Choroid plexus epithelial cell (primary cell): ENCODE measurements at regions not wholly inside any gene's neighbourhood (a gene's known extent, or its start where the extent isn't known, plus 50 kb on each side); places are given as distances from the start of the nearest gene placed in this dataset.

ENCODE experiments used
- DNase-seq: peaks from one replicate; pipeline ENCODE4 v3.0.0-alpha.2; 2010; ENCODE audit warnings: low read depth
- H3K4me3 ChIP-seq: 2 replicates; pipeline ENCODE4 v1.5.1; 2011; ENCODE audit warnings: low read depth, mild to moderate bottlenecking, control low read depth, low read length, moderate library complexity
- TF ChIP-seq, protein P1 (sequence below): conservative IDR thresholded peaks from 2 replicates; pipeline ENCODE4 v1.5.1; 2011; ENCODE audit warnings: low read depth, mild to moderate bottlenecking, control low read depth, inconsistent platforms, low read length, moderate library complexity

DNA sequence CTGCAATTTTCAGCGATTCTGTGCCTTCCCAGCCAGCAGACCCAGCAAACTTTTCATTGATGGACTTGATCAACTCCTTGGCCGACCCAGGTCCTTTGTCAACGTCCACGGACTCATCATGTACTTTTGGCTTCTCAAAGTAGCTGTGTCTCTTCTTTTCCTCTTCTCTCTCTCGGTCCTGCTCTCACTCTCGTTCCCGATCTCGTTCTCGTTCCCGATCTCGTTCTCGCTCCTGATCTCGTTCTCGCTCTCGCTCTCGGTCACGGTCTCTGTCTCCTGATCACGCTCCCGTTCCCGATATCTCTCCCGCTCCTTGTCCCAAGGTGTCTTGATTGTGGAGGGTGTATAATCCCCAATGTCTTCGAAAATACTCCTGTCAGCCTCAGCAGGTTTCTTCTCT is 219.5 kb upstream of the FANCL start:
- TF ChIP-seq, protein P1, sequence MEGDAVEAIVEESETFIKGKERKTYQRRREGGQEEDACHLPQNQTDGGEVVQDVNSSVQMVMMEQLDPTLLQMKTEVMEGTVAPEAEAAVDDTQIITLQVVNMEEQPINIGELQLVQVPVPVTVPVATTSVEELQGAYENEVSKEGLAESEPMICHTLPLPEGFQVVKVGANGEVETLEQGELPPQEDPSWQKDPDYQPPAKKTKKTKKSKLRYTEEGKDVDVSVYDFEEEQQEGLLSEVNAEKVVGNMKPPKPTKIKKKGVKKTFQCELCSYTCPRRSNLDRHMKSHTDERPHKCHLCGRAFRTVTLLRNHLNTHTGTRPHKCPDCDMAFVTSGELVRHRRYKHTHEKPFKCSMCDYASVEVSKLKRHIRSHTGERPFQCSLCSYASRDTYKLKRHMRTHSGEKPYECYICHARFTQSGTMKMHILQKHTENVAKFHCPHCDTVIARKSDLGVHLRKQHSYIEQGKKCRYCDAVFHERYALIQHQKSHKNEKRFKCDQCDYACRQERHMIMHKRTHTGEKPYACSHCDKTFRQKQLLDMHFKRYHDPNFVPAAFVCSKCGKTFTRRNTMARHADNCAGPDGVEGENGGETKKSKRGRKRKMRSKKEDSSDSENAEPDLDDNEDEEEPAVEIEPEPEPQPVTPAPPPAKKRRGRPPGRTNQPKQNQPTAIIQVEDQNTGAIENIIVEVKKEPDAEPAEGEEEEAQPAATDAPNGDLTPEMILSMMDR, result no peak
- no peak for DNase-seq
- no peak overlapping the region for H3K4me3 ChIP-seq

DNA sequence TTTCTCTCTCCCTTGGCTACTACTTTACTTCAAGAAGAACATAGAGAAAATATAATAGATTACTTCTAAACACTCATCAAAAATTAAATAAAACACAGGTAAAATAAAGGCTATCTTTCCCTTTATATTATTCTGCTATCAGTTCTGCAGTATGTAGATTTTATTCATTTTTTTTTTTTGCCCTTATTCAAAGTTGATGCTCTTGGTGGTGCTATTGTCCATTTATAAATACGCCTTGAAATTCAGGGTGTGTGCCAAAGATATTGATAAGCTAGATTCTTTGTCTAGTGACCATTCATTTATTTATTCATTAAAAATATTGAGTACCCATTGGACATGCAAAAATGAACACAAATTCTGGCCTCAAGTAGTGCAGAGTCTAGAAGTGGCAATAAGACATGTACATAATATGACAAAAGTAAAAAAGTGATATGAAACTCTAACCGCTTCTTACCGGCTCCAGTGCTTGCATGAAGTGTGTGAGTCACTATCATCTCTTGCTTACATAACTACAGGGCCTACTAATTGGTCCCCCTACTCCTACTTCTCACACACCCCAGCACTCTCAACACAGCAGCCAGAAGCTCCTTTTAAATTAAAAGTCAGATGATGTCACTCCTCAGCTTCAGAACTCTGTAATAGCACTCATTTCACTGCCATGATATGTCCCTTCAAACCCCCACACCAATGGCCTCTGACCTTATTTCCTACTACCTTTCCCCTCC is 208.3 kb upstream of the FANCL start:
- TF ChIP-seq, protein P1, result no peak
- H3K4me3 ChIP-seq, result no peak overlapping the region
- no peak for DNase-seq

DNA sequence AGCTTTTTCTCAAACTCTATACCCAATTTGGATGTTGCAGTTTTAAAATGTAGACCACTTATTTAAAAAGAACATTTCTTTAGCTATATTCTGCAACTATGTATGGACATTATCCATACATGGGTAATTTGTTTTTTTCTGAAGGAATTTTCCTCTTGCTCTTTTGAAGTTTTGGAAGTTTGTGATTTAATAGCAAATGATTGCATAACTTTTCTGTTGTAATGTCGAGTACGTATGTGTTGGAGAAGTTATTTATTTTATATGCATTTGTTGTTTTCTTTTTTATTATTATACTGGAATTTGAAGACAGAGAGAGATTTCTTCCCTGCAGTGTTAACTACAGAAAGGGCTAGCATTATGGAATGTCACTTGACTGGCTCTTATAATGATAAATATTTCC is 207.7 kb upstream of the FANCL start:
- H3K4me3 ChIP-seq, result no peak overlapping the region
- no peak for DNase-seq
- TF ChIP-seq, protein P1, result no peak

DNA sequence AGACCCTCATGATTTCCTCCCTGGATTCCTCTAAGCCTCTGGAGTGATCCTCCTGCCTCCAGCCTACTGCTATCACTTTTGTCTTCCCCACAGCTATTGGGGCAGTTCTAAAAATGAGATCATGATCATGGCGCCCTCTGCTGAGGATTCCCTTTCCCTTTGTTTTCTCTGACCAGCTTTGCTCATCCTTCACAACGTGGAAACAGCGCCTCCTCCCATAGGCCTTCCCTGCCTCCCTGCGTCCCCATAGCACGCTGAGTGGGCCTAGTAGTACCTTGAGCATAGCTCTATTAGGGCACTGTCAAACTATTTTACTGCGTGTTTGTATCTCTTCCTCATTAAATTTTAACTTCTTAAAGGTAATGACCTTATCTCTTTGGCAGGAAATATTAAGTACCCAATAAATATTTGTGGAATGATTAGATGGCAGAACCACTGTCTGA is 207.0 kb upstream of the FANCL start:
- no peak overlapping the region for H3K4me3 ChIP-seq
- peak; percentile 82 for DNase-seq
- TF ChIP-seq, protein P1, result peak; percentile 81

DNA sequence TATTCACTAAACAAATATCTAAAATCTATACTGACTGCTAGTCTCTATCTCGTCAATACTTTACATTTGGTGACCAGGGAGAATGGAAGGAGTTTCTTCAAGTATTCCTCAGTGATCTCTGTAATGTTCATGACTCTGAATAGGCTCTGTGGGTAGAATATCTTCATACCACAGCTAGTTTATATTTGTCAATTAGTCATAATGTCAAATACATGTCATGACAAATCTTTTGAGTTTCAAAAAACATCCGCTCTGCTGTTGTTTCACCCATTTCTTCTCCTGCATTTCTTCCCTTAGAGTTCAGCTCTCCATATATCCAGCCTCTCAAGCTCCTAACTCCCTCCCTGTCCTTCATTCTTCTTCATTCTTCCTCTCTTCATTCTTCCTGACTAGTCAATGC is 206.5 kb upstream of the FANCL start:
- no peak overlapping the region for H3K4me3 ChIP-seq
- DNase-seq, result no peak
- TF ChIP-seq, protein P1, result no peak

DNA sequence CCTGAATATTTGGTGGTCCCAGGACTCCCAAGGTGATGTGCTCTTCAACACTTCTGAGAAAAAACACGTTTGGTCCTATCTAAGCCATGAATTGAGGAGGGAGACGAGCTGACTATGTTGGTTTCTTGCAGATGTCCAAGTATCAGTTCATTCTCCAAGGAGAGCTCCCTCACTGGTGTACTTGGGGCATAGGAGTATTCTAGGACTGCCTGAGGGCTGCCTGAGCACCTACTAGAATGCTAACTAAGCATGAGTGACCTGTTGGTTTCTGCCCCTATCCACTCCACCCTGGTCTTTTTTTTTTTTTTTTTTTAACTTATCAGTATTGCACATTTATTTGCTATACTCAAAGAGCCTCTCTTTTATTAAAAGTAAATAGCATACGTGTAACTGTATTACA is 200.5 kb upstream of the FANCL start:
- TF ChIP-seq, protein P1, result no peak
- DNase-seq, result no peak

DNA sequence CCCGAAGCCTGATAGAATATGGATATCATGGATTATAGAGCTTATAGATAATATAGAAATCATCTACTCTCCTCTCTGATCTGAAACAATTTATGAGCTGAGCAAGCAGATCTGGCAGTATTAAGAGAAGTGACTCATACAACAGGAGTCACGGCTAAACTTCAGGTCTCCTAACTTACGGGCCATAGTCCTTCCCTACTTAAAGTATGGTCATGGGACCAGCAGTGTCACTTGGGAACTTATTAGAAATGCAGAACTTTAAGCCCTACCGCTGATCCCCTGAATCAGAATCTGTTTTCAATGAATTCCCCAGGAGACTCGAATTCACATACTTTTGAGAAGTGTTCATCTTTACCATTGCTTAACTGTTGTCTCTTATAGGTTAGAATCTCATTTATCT is 195.7 kb upstream of the FANCL start:
- H3K4me3 ChIP-seq, result no peak overlapping the region
- no peak for DNase-seq
- TF ChIP-seq, protein P1, result no peak

More for the DNA sequence above, 200.5 kb upstream of the FANCL start:
- no peak overlapping the region for H3K4me3 ChIP-seq
